WI38 (cell line): ENCODE measurements at regions not wholly inside any gene's neighbourhood (a gene's known extent, or its start where the extent isn't known, plus 50 kb on each side); places are given as distances from the start of the nearest gene placed in this dataset.

ENCODE experiments used
- H3K4me3 ChIP-seq: 2 replicates; pipeline ENCODE4 v1.5.1; 2011; ENCODE audit warnings: low read depth, mild to moderate bottlenecking, control low read depth, low read length
- CTCF ChIP-seq: IDR thresholded peaks from 2 replicates; pipeline ENCODE4 v1.5.1; 2012; ENCODE audit warnings: low read depth, mild to moderate bottlenecking, control low read depth, low read length

GRCh38 chr1:4932311-4933030 is 278.1 kb downstream of the AJAP1 start:
- no peak for TF ChIP-seq CTCF
- no peak overlapping the region for H3K4me3 ChIP-seq

- TF ChIP-seq CTCF = no peak
- no peak overlapping the region for H3K4me3 ChIP-seq
Observed at GRCh38 chr1:4931486-4931885, 277.1 kb downstream of the AJAP1 start.

- H3K4me3 ChIP-seq = no peak overlapping the region
- TF ChIP-seq CTCF = no peak
Observed at GRCh38 chr1:4928186-4928585, 273.8 kb downstream of the AJAP1 start.

- no peak overlapping the region for H3K4me3 ChIP-seq
- TF ChIP-seq CTCF = no peak
Observed at GRCh38 chr1:4924356-4924755, 269.9 kb downstream of the AJAP1 start.

- no peak overlapping the region for H3K4me3 ChIP-seq
- no peak for TF ChIP-seq CTCF
Observed at GRCh38 chr1:4916610-4917009, 262.2 kb downstream of the AJAP1 start.

- TF ChIP-seq CTCF = no peak
- H3K4me3 ChIP-seq = no peak overlapping the region
Observed at GRCh38 chr1:4915154-4915553, 260.7 kb downstream of the AJAP1 start.

GRCh38 chr1:4908486-4908885 is 254.1 kb downstream of the AJAP1 start:
- no peak overlapping the region for H3K4me3 ChIP-seq
- TF ChIP-seq CTCF = no peak
